WTC11 (cell line): ENCODE measurements at regions not wholly inside any gene's neighbourhood (a gene's known extent, or its start where the extent isn't known, plus 50 kb on each side); places are given as distances from the start of the nearest gene placed in this dataset.

Experiments
- CTCF ChIP-seq: fragments of 200-600 bp; IDR thresholded peaks from 2 replicates; pipeline ENCODE4 v1.8.0; 2022; ENCODE audit warnings: antibody characterized with exemption
- ESRRA ChIP-seq: sonication (generic); formaldehyde crosslinking; IDR thresholded peaks from 2 replicates; pipeline ENCODE4 v1.8.1; 2022; ENCODE audit warnings: mild to moderate bottlenecking, missing genetic modification reagents, borderline replicate concordance

- no peak for TF ChIP-seq CTCF
- no peak for TF ChIP-seq ESRRA (CRISPR knock-in tag)
Measured at GRCh38 chr21:17340081-17340480, 172.8 kb upstream of the CXADR start.
